Prostate gland (tissue), 2 donors: ENCODE measurements at regions not wholly inside any gene's neighbourhood (a gene's known extent, or its start where the extent isn't known, plus 50 kb on each side); places are given as distances from the start of the nearest gene placed in this dataset.

Source experiments
- DNase-seq: peaks from one replicate; pipeline ENCODE4 v3.0.0-alpha.2; 2019; ENCODE audit warnings: low spot score
- H3K27ac ChIP-seq, 2 donors: fragments of 200-600 bp; sonication (generic); 2 replicates each; pipeline ENCODE4 v1.5.1; 2017 to 2019
- H3K27me3 ChIP-seq: fragments of 200-600 bp; sonication (generic); replicated peaks from 2 replicates; pipeline ENCODE4 v1.5.1; 2019; ENCODE audit not compliant: insufficient read depth
- H3K36me3 ChIP-seq, 2 donors: fragments of 200-600 bp; sonication (generic); 1 replicate in 1 of 2; 2 replicates in 1 of 2; pipeline versions ENCODE4 v1.5.1 to v1.8.1; 2017 to 2019
- H3K4me1 ChIP-seq: fragments of 200-600 bp; sonication (generic); replicated peaks from 2 replicates; pipeline ENCODE4 v1.5.1; 2019
- H3K4me3 ChIP-seq, 2 donors: fragments of 200-600 bp; sonication (generic); 2 replicates each; pipeline ENCODE4 v1.5.1; 2017 to 2019
- H3K9me3 ChIP-seq: fragments of 200-600 bp; sonication (generic); 2 replicates; pipeline ENCODE4 v1.5.1; 2017
- CTCF ChIP-seq, 4 experiments: fragments of 200-600 bp in 2 of 4; fragments of 450-650 bp in 2 of 4; sonication (generic) in 2 of 4; IDR thresholded peaks; 1 replicate in 3 of 4; 2 replicates in 1 of 4; pipeline ENCODE4 v1.5.1; 2016 to 2019; ENCODE audit warnings: antibody characterized with exemption in 4 of 4, mild to moderate bottlenecking in 2 of 4, moderate library complexity in 2 of 4
- POLR2A ChIP-seq: fragments of 450-650 bp; IDR thresholded peaks from one replicate; pipeline ENCODE4 v1.6.1; 2016; ENCODE audit warnings: antibody characterized with exemption, mild to moderate bottlenecking
- POLR2AphosphoS5 ChIP-seq: sonication (generic); formaldehyde crosslinking; IDR thresholded peaks from one replicate; pipeline ENCODE4 v1.6.1; 2017; ENCODE audit warnings: antibody characterized with exemption
- WGBS: methylation state at CpG from one replicate; pipeline ENCODE4 v1.1.5; 2018; 5-methylcytosine and 5-hydroxymethylcytosine counted together
- intact Hi-C: fragments of 100-400 bp; cut with DNase I; formaldehyde crosslinking; loops from one replicate; pipeline ENCODE4 v1.14.2; 2022

GRCh38 chr13:111620166-111620565 lies 299.7 kb downstream of the TEX29 start:
- no peak for DNase-seq
- H3K4me3 ChIP-seq = no peak overlapping the region
- H3K9me3 ChIP-seq = no peaks in the 10 kb centered on the region
- no peaks in the 10 kb centered on the region for H3K4me1 ChIP-seq
- H3K36me3 ChIP-seq = no peaks in the 10 kb centered on the region
- intact Hi-C loops = no loop called here
- no peak overlapping the region for H3K27ac ChIP-seq
- TF ChIP-seq POLR2A = no peak
- WGBS = 75% methylated on average over 6 of the region's 6 CpGs
- H3K27me3 ChIP-seq = no peaks in the 10 kb centered on the region

GRCh38 chr13:111620586-111620985 lies 300.1 kb downstream of the TEX29 start:
- no peaks in the 10 kb centered on the region for H3K4me1 ChIP-seq
- no peaks in the 10 kb centered on the region for H3K36me3 ChIP-seq
- H3K9me3 ChIP-seq = no peaks in the 10 kb centered on the region
- H3K27ac ChIP-seq = no peak overlapping the region
- no peak overlapping the region for H3K4me3 ChIP-seq
- TF ChIP-seq POLR2A = no peak
- no peak for TF ChIP-seq POLR2AphosphoS5
- no peak for TF ChIP-seq CTCF (IDR thresholded peaks at IDR 0.05)
- H3K27me3 ChIP-seq = no peaks in the 10 kb centered on the region
- 83% methylated on average over 9 of the region's 9 CpGs for WGBS
- intact Hi-C loops = no loop called here
- no peak for DNase-seq

- 86% methylated on average over 5 of the region's 5 CpGs for WGBS
- TF ChIP-seq POLR2A (no peak), CTCF (IDR thresholded peaks at IDR 0.05) (no peak), POLR2AphosphoS5 (no peak)
- no peak for DNase-seq
- intact Hi-C loops = no loop called here
- Histone ChIP-seq H3K36me3 (no peaks in the 10 kb centered on the region), H3K27me3 (no peaks in the 10 kb centered on the region), H3K4me1 (no peaks in the 10 kb centered on the region), H3K27ac (no peak overlapping the region), H3K9me3 (no peaks in the 10 kb centered on the region), H3K4me3 (no peak overlapping the region)
These were observed 300.7 kb downstream of the TEX29 start for GRCh38 chr13:111621164-111621563.

- TF ChIP-seq POLR2AphosphoS5 (no peak), CTCF (IDR thresholded peaks at IDR 0.05) (no peak), POLR2A (no peak)
- no peaks in the 10 kb centered on the region for H3K36me3 ChIP-seq
- no peaks in the 10 kb centered on the region for H3K4me1 ChIP-seq
- no peak for DNase-seq
- no peak overlapping the region for H3K4me3 ChIP-seq
- intact Hi-C loops = no loop called here
- 86% methylated on average over 14 of the region's 21 CpGs for WGBS
- no peaks in the 10 kb centered on the region for H3K27me3 ChIP-seq
- H3K27ac ChIP-seq = no peak overlapping the region
- H3K9me3 ChIP-seq = no peaks in the 10 kb centered on the region
These were observed 301.6 kb downstream of the TEX29 start for GRCh38 chr13:111622051-111622531.

GRCh38 chr13:111623208-111623607 lies 302.8 kb downstream of the TEX29 start:
- no peaks in the 10 kb centered on the region for H3K4me1 ChIP-seq
- no peak overlapping the region for H3K4me3 ChIP-seq
- no peaks in the 10 kb centered on the region for H3K36me3 ChIP-seq
- H3K27me3 ChIP-seq = no peaks in the 10 kb centered on the region
- intact Hi-C loops = no loop called here
- H3K27ac ChIP-seq = no peak overlapping the region
- TF ChIP-seq CTCF (IDR thresholded peaks at IDR 0.05) (no peak), POLR2A (no peak), POLR2AphosphoS5 (no peak)
- WGBS = 88% methylated on average over 20 of the region's 20 CpGs
- H3K9me3 ChIP-seq = no peaks in the 10 kb centered on the region
- DNase-seq = no peak
